Naive B cell (primary cell): ENCODE measurements at regions not wholly inside any gene's neighbourhood (a gene's known extent, or its start where the extent isn't known, plus 50 kb on each side); places are given as distances from the start of the nearest gene placed in this dataset.
"Not testable (repeated sequence)": the region's sequence is repeated elsewhere in the genome, so short reads cannot be mapped to it uniquely, and the experiment has no call there.

ENCODE experiments used
- ATAC-seq, 2 donors: fragments of 150-1000 bp; cut with Tn5 transposase; 2 replicates each; pipeline ENCODE4 v1.10.0; 2021; ENCODE audit warnings: low read depth in 2 of 2, mild to moderate bottlenecking in 2 of 2, moderate library complexity in 2 of 2
- DNase-seq: peaks from one replicate; pipeline ENCODE4 v3.0.0; 2022
- H3K27ac Mint-ChIP-seq, 6 donors: one replicate each; pipeline ENCODE4 v1.8.0; 2020 to 2022; ENCODE audit warnings: mild to moderate bottlenecking in 6 of 6, mixed read lengths in 6 of 6, moderate library complexity in 5 of 6, inconsistent platforms in 2 of 6
- H3K27me3 Mint-ChIP-seq, 3 donors: one replicate each; pipeline ENCODE4 v1.8.0; 2021 to 2022; ENCODE audit warnings: mixed read lengths in 3 of 3, mild to moderate bottlenecking in 1 of 3
- H3K36me3 Mint-ChIP-seq, 2 donors: one replicate each; pipeline ENCODE4 v1.8.0; 2020 to 2022; ENCODE audit warnings: mixed read lengths in 2 of 2, inconsistent platforms in 1 of 2, mild to moderate bottlenecking in 1 of 2
- H3K4me1 Mint-ChIP-seq, 3 donors: one replicate each; pipeline ENCODE4 v1.8.0; 2020 to 2022; ENCODE audit warnings: mixed read lengths in 3 of 3, inconsistent platforms in 1 of 3, mild to moderate bottlenecking in 1 of 3, moderate library complexity in 1 of 3
- H3K4me3 Mint-ChIP-seq, 8 donors: one replicate each; pipeline ENCODE4 v1.8.0; 2020 to 2022; ENCODE audit warnings: mild to moderate bottlenecking in 8 of 8, mixed read lengths in 8 of 8, moderate library complexity in 8 of 8, inconsistent platforms in 2 of 8
- H3K9me3 Mint-ChIP-seq, 7 donors: one replicate each; pipeline ENCODE4 v1.8.0; 2020 to 2022; ENCODE audit warnings: mixed read lengths in 7 of 7, mild to moderate bottlenecking in 5 of 7, inconsistent platforms in 2 of 7, moderate library complexity in 1 of 7

DNA sequence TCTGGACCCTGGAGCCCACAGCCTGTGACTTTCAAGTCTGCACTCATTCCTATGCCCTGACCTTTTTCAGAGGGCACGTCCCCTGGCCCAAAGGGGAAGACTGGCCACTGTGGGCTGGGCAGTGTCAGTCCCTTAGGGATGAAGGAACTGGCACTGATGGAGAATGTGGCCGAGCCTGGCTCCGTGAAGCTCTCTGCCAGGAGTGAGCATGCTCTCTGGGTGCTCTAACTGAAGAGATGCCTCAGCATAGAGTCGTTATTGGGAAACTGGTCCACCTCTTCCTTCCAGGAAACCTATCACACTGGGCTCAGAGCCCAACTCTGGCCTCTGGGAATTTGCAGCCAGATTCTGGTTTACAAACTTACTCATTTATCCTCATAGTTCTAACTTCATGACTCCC is 87.3 kb upstream of the OSBPL11 start:
- H3K27me3 Mint-ChIP-seq, result peaks cover 0 to 28% (median 19%) of the 10 kb centered on the region in 3 donors
- not testable (repeated sequence) for DNase-seq, ATAC-seq, H3K4me3 Mint-ChIP-seq, H3K4me1 Mint-ChIP-seq, H3K9me3 Mint-ChIP-seq, H3K36me3 Mint-ChIP-seq
- peak overlapping the region in 1 of 6 donors; percentile 18 for H3K27ac Mint-ChIP-seq

- DNase-seq (no peak), ATAC-seq (no peak)
- Mint-ChIP-seq H3K27ac (no peak overlapping the region), H3K36me3 (no peaks in the 10 kb centered on the region), H3K9me3 (peaks cover 0 to 1% (median 0%) of the 10 kb centered on the region in 7 donors), H3K27me3 (peaks cover 0 to 28% (median 19%) of the 10 kb centered on the region in 3 donors), H3K4me1 (no peaks in the 10 kb centered on the region), H3K4me3 (no peak overlapping the region)
These were observed 88.0 kb upstream of the OSBPL11 start for GRCh38 chr3:125683067-125683829.

- H3K27ac Mint-ChIP-seq, result no peak overlapping the region
- H3K9me3 Mint-ChIP-seq, result peaks cover 0 to 1% (median 0%) of the 10 kb centered on the region in 7 donors
- H3K4me3 Mint-ChIP-seq, result no peak overlapping the region
- H3K36me3 Mint-ChIP-seq, result no peaks in the 10 kb centered on the region
- no peaks in the 10 kb centered on the region for H3K4me1 Mint-ChIP-seq
- ATAC-seq, result no peak
- peaks cover 0 to 28% (median 17%) of the 10 kb centered on the region in 3 donors for H3K27me3 Mint-ChIP-seq
- DNase-seq, result no peak
These were observed 88.9 kb upstream of the OSBPL11 start for GRCh38 chr3:125684199-125684598.

DNA sequence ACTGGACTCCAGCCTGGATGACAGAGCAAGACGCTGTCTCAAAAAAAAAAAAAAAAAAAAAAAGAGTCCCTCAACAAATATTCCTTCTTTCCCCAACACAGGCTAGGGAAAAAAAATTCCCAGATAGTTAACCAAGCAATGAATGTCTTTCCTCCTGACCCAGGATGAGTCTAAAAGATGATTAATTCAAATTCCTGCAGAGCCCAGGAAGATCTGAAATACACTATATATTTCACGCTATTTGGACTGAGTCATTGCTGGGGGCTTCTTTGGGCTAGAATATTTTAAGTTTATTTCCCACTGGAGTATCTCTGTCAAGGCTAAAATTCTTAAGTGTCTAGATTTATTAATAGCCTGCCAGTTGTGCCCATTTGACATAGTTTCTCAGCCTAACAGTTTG is 90.4 kb upstream of the OSBPL11 start:
- not testable (repeated sequence) for H3K9me3 Mint-ChIP-seq, H3K27ac Mint-ChIP-seq

GRCh38 chr3:125692361-125692760 is 97.1 kb upstream of the OSBPL11 start:
- Mint-ChIP-seq H3K27ac (no peak overlapping the region), H3K9me3 (no peaks in the 10 kb centered on the region), H3K4me3 (no peak overlapping the region), H3K36me3 (no peaks in the 10 kb centered on the region), H3K4me1 (no peaks in the 10 kb centered on the region), H3K27me3 (peaks cover 0 to 3% (median 0%) of the 10 kb centered on the region in 3 donors)
- DNase-seq, result no peak
- ATAC-seq, result no peak

More for the DNA sequence above, 90.4 kb upstream of the OSBPL11 start:
- peaks cover 0 to 28% (median 14%) of the 10 kb centered on the region in 3 donors for H3K27me3 Mint-ChIP-seq
- not testable (repeated sequence) for H3K36me3 Mint-ChIP-seq, ATAC-seq, DNase-seq, H3K4me3 Mint-ChIP-seq, H3K4me1 Mint-ChIP-seq

GRCh38 chr3:125693887-125694286 is 98.6 kb upstream of the OSBPL11 start:
- no peak for DNase-seq
- Mint-ChIP-seq H3K4me3 (no peak overlapping the region), H3K36me3 (no peaks in the 10 kb centered on the region), H3K4me1 (no peaks in the 10 kb centered on the region), H3K27ac (no peak overlapping the region), H3K9me3 (no peaks in the 10 kb centered on the region), H3K27me3 (peaks cover 0 to 3% (median 0%) of the 10 kb centered on the region in 3 donors)
- no peak for ATAC-seq

GRCh38 chr3:125694761-125695294 is 99.5 kb upstream of the OSBPL11 start:
- Mint-ChIP-seq H3K4me1 (no peaks in the 10 kb centered on the region), H3K36me3 (no peaks in the 10 kb centered on the region), H3K9me3 (no peaks in the 10 kb centered on the region), H3K27me3 (peaks cover 0 to 3% (median 0%) of the 10 kb centered on the region in 3 donors), H3K4me3 (no peak overlapping the region), H3K27ac (no peak overlapping the region)
- ATAC-seq, result no peak
- no peak for DNase-seq

- H3K27ac Mint-ChIP-seq, result no peak overlapping the region
- H3K4me3 Mint-ChIP-seq, result no peak overlapping the region
- ATAC-seq (no peak), DNase-seq (no peak)
- no peaks in the 10 kb centered on the region for H3K4me1 Mint-ChIP-seq
- H3K9me3 Mint-ChIP-seq, result no peaks in the 10 kb centered on the region
- peaks cover 0 to 3% (median 0%) of the 10 kb centered on the region in 3 donors for H3K27me3 Mint-ChIP-seq
- no peaks in the 10 kb centered on the region for H3K36me3 Mint-ChIP-seq
These were observed 100.4 kb upstream of the OSBPL11 start for GRCh38 chr3:125695688-125696087.

- H3K27me3 Mint-ChIP-seq, H3K4me3 Mint-ChIP-seq, H3K36me3 Mint-ChIP-seq, DNase-seq, H3K4me1 Mint-ChIP-seq, H3K9me3 Mint-ChIP-seq, ATAC-seq, H3K27ac Mint-ChIP-seq: not testable (repeated sequence)
These were observed 101.8 kb upstream of the OSBPL11 start for GRCh38 chr3:125697126-125697525.

- H3K4me1 Mint-ChIP-seq, H3K4me3 Mint-ChIP-seq, DNase-seq, H3K27me3 Mint-ChIP-seq, H3K9me3 Mint-ChIP-seq, ATAC-seq, H3K36me3 Mint-ChIP-seq, H3K27ac Mint-ChIP-seq: not testable (repeated sequence)
These were observed 102.8 kb upstream of the OSBPL11 start for GRCh38 chr3:125697979-125698640.

- H3K27ac Mint-ChIP-seq, result no peak overlapping the region
- no peak for DNase-seq
- H3K4me3 Mint-ChIP-seq, result no peak overlapping the region
- H3K9me3 Mint-ChIP-seq, result peaks cover 0 to 3% (median 0%) of the 10 kb centered on the region in 7 donors
- H3K4me1 Mint-ChIP-seq, result no peaks in the 10 kb centered on the region
- no peaks in the 10 kb centered on the region for H3K36me3 Mint-ChIP-seq
- no peaks in the 10 kb centered on the region for H3K27me3 Mint-ChIP-seq
- ATAC-seq, result no peak
These were observed 120.4 kb upstream of the OSBPL11 start for GRCh38 chr3:125715651-125716050.

- not testable (repeated sequence) for H3K27ac Mint-ChIP-seq, DNase-seq, H3K4me3 Mint-ChIP-seq, H3K36me3 Mint-ChIP-seq, ATAC-seq, H3K4me1 Mint-ChIP-seq, H3K9me3 Mint-ChIP-seq
- peaks cover 7 to 17% (median 10%) of the 10 kb centered on the region in 3 donors for H3K27me3 Mint-ChIP-seq
These were observed 136.9 kb upstream of the OSBPL11 start for GRCh38 chr3:125732151-125732550.

DNA sequence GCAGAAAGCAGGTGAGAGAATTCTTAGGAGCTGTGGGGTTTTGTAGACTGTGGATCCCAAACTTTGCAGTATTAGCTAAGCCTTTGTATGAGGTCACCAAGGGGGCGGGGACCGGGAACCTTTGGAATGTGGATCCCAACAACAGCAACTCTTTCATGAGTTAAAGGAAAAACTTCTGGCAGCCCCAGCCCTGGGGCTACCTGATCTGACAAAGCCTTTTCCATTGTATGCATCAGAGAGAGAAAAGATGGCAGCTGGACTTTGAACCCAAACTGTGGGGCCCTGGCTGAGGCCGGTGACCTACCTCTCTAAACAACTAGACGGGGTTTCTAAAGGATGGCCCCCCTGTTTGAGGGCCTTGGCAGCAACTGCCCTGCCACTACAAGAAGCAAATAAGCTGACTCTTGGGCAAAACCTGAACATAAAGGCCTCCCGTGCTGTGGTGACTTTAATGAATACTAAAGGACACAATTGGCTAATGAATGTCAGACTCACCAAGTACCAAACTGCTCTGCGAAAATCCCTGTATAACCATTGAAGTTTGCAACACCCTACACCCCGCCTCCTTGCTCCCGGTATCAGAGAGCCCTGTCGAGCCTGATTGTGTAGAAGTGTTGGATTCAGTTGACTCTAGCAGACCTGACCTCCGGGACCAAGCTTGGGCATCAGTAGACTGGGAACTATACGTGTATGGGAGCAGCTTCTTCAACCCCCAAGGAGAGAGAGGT is 146.9 kb upstream of the OSBPL11 start:
- not testable (repeated sequence) for H3K9me3 Mint-ChIP-seq, H3K4me1 Mint-ChIP-seq, H3K36me3 Mint-ChIP-seq, H3K27ac Mint-ChIP-seq, H3K4me3 Mint-ChIP-seq, ATAC-seq, DNase-seq, H3K27me3 Mint-ChIP-seq
